Omental fat pad (tissue), 3 donors: ENCODE measurements at regions not wholly inside any gene's neighbourhood (a gene's known extent, or its start where the extent isn't known, plus 50 kb on each side); places are given as distances from the start of the nearest gene placed in this dataset.

Source experiments
- ATAC-seq: fragments of 150-250 bp; one replicate; pipeline ENCODE4 v1.9.1; 2016; ENCODE audit warnings: mild to moderate bottlenecking, moderate library complexity; ENCODE audit not compliant: low FRiP score
- DNase-seq: peaks from one replicate; pipeline ENCODE4 v3.0.0-alpha.2; 2019; ENCODE audit warnings: low spot score
- CTCF ChIP-seq, 3 donors: fragments of 450-650 bp; IDR thresholded peaks; one replicate each; pipeline ENCODE4 v1.5.1; 2016 to 2017; ENCODE audit warnings: antibody characterized with exemption in 3 of 3, mild to moderate bottlenecking in 3 of 3, moderate library complexity in 2 of 3

GRCh38 chr21:18950045-18950740, 546.6 kb upstream of the TMPRSS15 start:
- DNase-seq = no peak
- no peak for ATAC-seq
- no peak for TF ChIP-seq CTCF (IDR thresholded peaks at IDR 0.05)

DNA sequence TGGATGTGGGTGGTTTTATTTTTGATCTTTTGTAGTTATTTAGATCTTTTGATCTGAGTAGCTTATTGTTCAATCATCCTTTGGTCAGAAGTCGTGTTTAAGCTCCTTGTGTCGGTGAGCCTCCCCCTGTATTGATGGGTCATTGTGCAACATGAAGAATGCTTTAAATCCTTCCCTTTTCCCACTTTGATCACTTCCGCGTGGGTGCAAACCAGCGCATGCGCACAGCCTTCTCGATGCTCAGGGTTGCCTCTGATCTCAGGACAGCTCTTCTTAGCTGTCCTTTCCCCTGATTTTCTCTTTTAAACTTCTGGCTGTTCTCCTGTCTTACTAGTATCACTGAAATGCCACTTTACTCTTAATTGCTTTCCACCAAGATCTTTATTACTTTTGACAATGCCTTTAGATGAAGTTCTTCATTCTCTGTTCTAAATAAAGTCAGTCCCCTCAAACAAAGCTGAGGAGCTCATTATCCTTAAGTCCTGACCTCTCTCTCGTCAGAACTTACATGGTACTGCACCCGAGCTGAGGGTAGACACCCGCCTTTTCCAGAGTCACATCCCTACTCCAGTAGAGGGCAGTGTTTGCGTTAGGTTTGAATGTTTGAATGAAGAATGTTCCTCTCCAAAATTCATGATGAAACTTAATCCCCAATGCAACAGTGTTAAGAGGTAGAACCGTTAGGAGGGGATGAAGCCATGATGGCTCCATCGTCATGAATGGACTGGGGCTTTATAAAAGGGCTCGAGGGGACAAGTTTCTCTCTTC, 547.9 kb upstream of the TMPRSS15 start:
- TF ChIP-seq CTCF (IDR thresholded peaks at IDR 0.05) = no peak
- no peak for DNase-seq
- ATAC-seq = no peak

DNA sequence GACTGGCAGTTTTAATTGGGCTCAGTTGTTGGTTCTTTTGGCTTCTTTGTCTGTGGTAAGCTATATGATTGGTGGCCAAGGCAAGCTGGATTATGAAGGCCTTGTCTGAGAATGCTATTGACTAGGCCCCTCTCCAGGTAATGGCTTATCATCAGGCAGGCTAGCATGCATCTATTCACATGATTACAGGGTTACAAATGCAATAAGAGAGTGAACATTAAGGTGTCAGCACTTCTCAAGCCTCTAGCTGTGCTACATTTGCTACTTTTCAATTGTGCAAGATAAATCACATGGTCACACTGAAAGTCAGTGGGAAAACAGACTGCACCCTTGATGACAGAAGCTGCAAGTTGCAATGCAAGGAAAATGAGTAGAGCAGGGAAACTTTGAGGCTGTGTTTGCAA, 550.9 kb upstream of the TMPRSS15 start:
- no peak for DNase-seq
- ATAC-seq = no peak
- TF ChIP-seq CTCF (IDR thresholded peaks at IDR 0.05) = no peak

DNA sequence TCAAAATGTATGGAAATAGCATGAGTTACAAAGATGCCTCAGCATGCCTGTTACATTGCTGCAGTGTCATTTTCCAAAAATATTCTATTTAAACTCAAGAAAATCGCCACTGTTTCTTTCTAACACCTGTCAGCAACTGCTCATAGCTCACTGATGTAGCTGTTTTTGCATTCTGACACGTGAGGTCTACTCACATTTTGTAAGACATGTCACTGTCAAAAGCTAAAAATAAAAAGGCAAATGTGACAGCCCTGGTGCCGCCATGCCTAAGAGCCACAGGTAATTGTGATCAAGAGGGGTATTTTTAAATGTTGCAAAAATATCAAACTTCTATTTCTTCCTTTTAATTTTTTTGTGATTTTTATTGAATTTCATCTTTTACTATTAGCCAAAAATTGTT, 556.2 kb upstream of the TMPRSS15 start:
- DNase-seq (no peak), ATAC-seq (no peak)
- no peak for TF ChIP-seq CTCF (IDR thresholded peaks at IDR 0.05)

- no peak for ATAC-seq
- no peak for TF ChIP-seq CTCF (IDR thresholded peaks at IDR 0.05)
- no peak for DNase-seq
Measured at GRCh38 chr21:18960306-18960705, 556.7 kb upstream of the TMPRSS15 start.

DNA sequence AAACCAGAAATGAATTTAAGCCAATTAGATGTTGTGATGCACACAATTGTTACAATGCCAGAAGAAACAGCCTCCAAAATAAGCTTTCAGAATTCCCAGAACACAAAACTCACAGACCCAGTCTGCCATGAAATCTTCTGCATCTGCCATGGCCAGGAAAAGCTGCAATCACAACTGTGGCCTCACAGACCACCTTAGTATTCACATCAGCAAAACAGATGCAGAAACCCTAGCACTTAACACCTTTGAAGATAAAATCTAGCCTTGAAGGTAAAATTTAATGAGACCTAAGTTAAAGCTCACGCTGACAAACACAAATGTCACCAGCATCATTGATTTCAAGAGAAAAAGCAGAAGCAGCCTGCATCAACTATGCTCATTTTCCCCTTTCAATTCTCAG, 566.8 kb upstream of the TMPRSS15 start:
- no peak for DNase-seq
- no peak for TF ChIP-seq CTCF (IDR thresholded peaks at IDR 0.05)
- ATAC-seq = no peak

DNA sequence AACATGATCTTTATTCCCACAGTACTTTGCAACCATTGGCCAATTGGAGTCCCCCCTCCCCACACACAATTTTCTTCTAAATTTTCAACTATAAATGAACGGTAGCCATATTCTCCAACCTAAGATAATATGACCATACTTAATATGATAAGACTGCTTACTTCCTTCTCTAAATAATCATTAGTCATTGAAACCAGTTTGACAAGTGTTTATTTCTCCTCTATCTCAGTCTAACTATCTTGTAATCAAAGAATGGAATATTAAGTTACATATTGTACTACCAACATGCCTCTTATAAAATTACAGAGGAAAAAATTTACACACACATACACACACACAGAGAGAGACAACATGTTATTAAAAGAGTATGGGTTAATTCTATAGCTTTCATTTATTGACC, 567.4 kb upstream of the TMPRSS15 start:
- no peak for TF ChIP-seq CTCF (IDR thresholded peaks at IDR 0.05)
- DNase-seq (no peak), ATAC-seq (no peak)
